ENCODE measurements at regions not wholly inside any gene's neighbourhood (a gene's known extent, or its start where the extent isn't known, plus 50 kb on each side); places are given as distances from the start of the nearest gene placed in this dataset.

DNA sequence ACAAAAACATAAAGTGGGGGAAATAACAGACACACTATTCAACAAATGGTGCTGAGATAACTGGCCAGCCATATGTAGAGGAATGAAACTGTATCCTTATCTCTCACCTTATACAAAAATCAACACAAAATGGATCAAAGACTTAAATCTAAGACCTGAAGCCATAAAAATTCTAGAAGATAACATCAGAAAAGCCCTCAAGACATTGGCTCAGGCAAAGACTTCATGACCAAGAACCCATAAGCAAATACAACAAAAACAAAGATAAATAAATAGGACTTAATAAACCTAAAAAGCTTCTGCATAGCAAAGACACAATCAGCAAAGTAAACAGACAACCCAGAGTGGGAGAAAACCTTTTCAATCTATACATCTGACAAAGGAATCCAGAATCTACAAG lies 278.9 kb downstream of the PIK3C3 start:
- TF ChIP-seq, protein P1, sequence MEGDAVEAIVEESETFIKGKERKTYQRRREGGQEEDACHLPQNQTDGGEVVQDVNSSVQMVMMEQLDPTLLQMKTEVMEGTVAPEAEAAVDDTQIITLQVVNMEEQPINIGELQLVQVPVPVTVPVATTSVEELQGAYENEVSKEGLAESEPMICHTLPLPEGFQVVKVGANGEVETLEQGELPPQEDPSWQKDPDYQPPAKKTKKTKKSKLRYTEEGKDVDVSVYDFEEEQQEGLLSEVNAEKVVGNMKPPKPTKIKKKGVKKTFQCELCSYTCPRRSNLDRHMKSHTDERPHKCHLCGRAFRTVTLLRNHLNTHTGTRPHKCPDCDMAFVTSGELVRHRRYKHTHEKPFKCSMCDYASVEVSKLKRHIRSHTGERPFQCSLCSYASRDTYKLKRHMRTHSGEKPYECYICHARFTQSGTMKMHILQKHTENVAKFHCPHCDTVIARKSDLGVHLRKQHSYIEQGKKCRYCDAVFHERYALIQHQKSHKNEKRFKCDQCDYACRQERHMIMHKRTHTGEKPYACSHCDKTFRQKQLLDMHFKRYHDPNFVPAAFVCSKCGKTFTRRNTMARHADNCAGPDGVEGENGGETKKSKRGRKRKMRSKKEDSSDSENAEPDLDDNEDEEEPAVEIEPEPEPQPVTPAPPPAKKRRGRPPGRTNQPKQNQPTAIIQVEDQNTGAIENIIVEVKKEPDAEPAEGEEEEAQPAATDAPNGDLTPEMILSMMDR (IDR thresholded peaks at IDR 0.05) = no peak
- TF ChIP-seq POLR2A (IDR thresholded peaks at IDR 0.05) = no peak

Data from heart left ventricle (tissue), 13 donors.